ENCODE measurements at regions not wholly inside any gene's neighbourhood (a gene's known extent, or its start where the extent isn't known, plus 50 kb on each side); places are given as distances from the start of the nearest gene placed in this dataset.
"Not testable (repeated sequence)": the region's sequence is repeated elsewhere in the genome, so short reads cannot be mapped to it uniquely, and the experiment has no call there.

GRCh38 chr21:10418250-10419048, 102.9 kb upstream of the TPTE start:
- intact Hi-C loops (cut with micrococcal nuclease); ATAC-seq; DNase-seq: not testable (repeated sequence)

GRCh38 chr21:10421199-10421598, 100.2 kb upstream of the TPTE start:
- DNase-seq; ATAC-seq; intact Hi-C loops (cut with micrococcal nuclease): not testable (repeated sequence)

- intact Hi-C loops (cut with micrococcal nuclease); ATAC-seq; DNase-seq: not testable (repeated sequence)
Measured at GRCh38 chr21:10421601-10422000, 99.8 kb upstream of the TPTE start.

- ATAC-seq; intact Hi-C loops (cut with micrococcal nuclease); DNase-seq: not testable (repeated sequence)
Measured at GRCh38 chr21:10424097-10424886, 97.1 kb upstream of the TPTE start.

GRCh38 chr21:10424887-10425145, 96.6 kb upstream of the TPTE start:
- ATAC-seq; intact Hi-C loops (cut with micrococcal nuclease); DNase-seq: not testable (repeated sequence)

- intact Hi-C loops (cut with micrococcal nuclease), result no loop called here
- no peak for ATAC-seq
- no peak for DNase-seq
Measured at GRCh38 chr21:10425856-10426255, 95.5 kb upstream of the TPTE start.

- DNase-seq; intact Hi-C loops (cut with micrococcal nuclease); ATAC-seq: not testable (repeated sequence)
Measured at GRCh38 chr21:10426812-10427211, 94.6 kb upstream of the TPTE start.

GRCh38 chr21:10427277-10427676, 94.1 kb upstream of the TPTE start:
- ATAC-seq; intact Hi-C loops (cut with micrococcal nuclease); DNase-seq: not testable (repeated sequence)

GRCh38 chr21:10428981-10429534, 92.3 kb upstream of the TPTE start:
- DNase-seq; intact Hi-C loops (cut with micrococcal nuclease); ATAC-seq: not testable (repeated sequence)

GRCh38 chr21:10430005-10430404, 91.4 kb upstream of the TPTE start:
- ATAC-seq (peak; percentile 12), DNase-seq (no peak)
- intact Hi-C loops (cut with micrococcal nuclease), result no loop called here

- intact Hi-C loops (cut with micrococcal nuclease), result not testable (repeated sequence)
- ATAC-seq (peak; percentile 4), DNase-seq (peak; percentile 34)
Measured at GRCh38 chr21:10431995-10432394, 89.4 kb upstream of the TPTE start.

- DNase-seq; intact Hi-C loops (cut with micrococcal nuclease): not testable (repeated sequence)
- peak; percentile 3 for ATAC-seq
Measured at GRCh38 chr21:10432456-10432855, 88.9 kb upstream of the TPTE start.

- DNase-seq; intact Hi-C loops (cut with micrococcal nuclease); ATAC-seq: not testable (repeated sequence)
Measured at GRCh38 chr21:10437977-10438376, 83.4 kb upstream of the TPTE start.

- intact Hi-C loops (cut with micrococcal nuclease), result not testable (repeated sequence)
- peak; percentile 30 for DNase-seq
- ATAC-seq, result peak; percentile 41
Measured at GRCh38 chr21:10440639-10441038, 80.7 kb upstream of the TPTE start.

- DNase-seq; ATAC-seq; intact Hi-C loops (cut with micrococcal nuclease): not testable (repeated sequence)
Measured at GRCh38 chr21:10442018-10442417, 79.4 kb upstream of the TPTE start.

GRCh38 chr21:10445685-10446084, 75.7 kb upstream of the TPTE start:
- intact Hi-C loops (cut with micrococcal nuclease); ATAC-seq; DNase-seq: not testable (repeated sequence)

GRCh38 chr21:10449451-10449850, 71.9 kb upstream of the TPTE start:
- intact Hi-C loops (cut with micrococcal nuclease); ATAC-seq: not testable (repeated sequence)
- DNase-seq, result peak; percentile 27

GRCh38 chr21:10451274-10451673, 70.1 kb upstream of the TPTE start:
- DNase-seq; ATAC-seq; intact Hi-C loops (cut with micrococcal nuclease): not testable (repeated sequence)

- DNase-seq; intact Hi-C loops (cut with micrococcal nuclease); ATAC-seq: not testable (repeated sequence)
Measured at GRCh38 chr21:10457765-10458164, 63.6 kb upstream of the TPTE start.

GRCh38 chr21:10460957-10461356, 60.4 kb upstream of the TPTE start:
- DNase-seq; intact Hi-C loops (cut with micrococcal nuclease); ATAC-seq: not testable (repeated sequence)

All from left ventricle myocardium superior (tissue), 1 donor.